Spleen (tissue), 7 donors: ENCODE measurements at regions not wholly inside any gene's neighbourhood (a gene's known extent, or its start where the extent isn't known, plus 50 kb on each side); places are given as distances from the start of the nearest gene placed in this dataset.
"Not testable (repeated sequence)": the region's sequence is repeated elsewhere in the genome, so short reads cannot be mapped to it uniquely, and the experiment has no call there.

Source experiments
- CTCF ChIP-seq, 11 experiments: fragments of 200-600 bp in 7 of 11; fragments of 450-650 bp in 4 of 11; sonication (generic) in 4 of 11; IDR thresholded peaks in 8 of 11; conservative IDR thresholded peaks in 3 of 11; 1 replicate in 7 of 11; 2 replicates in 4 of 11; pipeline versions ENCODE4 v1.4.0 to v1.8.0; 2016 to 2021; ENCODE audit warnings: antibody characterized with exemption in 11 of 11, inconsistent platforms in 4 of 11, mild to moderate bottlenecking in 1 of 11
- POLR2A ChIP-seq, 3 donors: fragments of 450-650 bp; IDR thresholded peaks; one replicate each; pipeline ENCODE4 v1.5.1; 2017; ENCODE audit warnings: antibody characterized with exemption in 3 of 3, mild to moderate bottlenecking in 1 of 3
- POLR2AphosphoS5 ChIP-seq, 3 donors: sonication (generic); formaldehyde crosslinking; IDR thresholded peaks; one replicate each; pipeline ENCODE4 v1.5.1; 2017; ENCODE audit warnings: antibody characterized with exemption in 3 of 3
- donor health status: DM: no; HTN: no; CAD: no; lungs with moderate emphysema.
- donor health status: DM: no; HTN: no; CAD: no.
- donor health status: DM: no; HTN: no; CAD: no.

GRCh38 chr10:46717264-46717663, 138.3 kb downstream of the SYT15 start:
- TF ChIP-seq CTCF (IDR thresholded peaks at IDR 0.05 in 8 of 11, conservative IDR thresholded peaks at IDR 0.05 in 3 of 11); POLR2A (IDR thresholded peaks at IDR 0.05); POLR2AphosphoS5 (IDR thresholded peaks at IDR 0.05): not testable (repeated sequence)
